ENCODE measurements at regions not wholly inside any gene's neighbourhood (a gene's known extent, or its start where the extent isn't known, plus 50 kb on each side); places are given as distances from the start of the nearest gene placed in this dataset.

GRCh38 chr2:43163584-43164270 is 62.7 kb downstream of the ZFP36L2 start (continued):
- TF ChIP-seq JUNB (IDR thresholded peaks at IDR 0.05; ENCODE audit: unreplicated experiment) = no peak
- no peak for TF ChIP-seq STAT1 (IDR thresholded peaks at IDR 0.05; ENCODE audit: unreplicated experiment)
- no peak for TF ChIP-seq REST (IDR thresholded peaks at IDR 0.05; ENCODE audit: unreplicated experiment)

- H3K36me3 Mint-ChIP-seq (ENCODE audit: low read depth) = no peaks in the 10 kb centered on the region
- no peak overlapping the region for H3K27ac Mint-ChIP-seq
- Histone ChIP-seq H3K27me3 (ENCODE audit: insufficient read depth) (no peaks in the 10 kb centered on the region), H3K4me2 (no peak overlapping the region), H3K4me1 (ENCODE audit: insufficient read depth) (no peaks in the 10 kb centered on the region), H3K9me2 (ENCODE audit: insufficient read depth) (no peaks in the 10 kb centered on the region), H3K36me3 (ENCODE audit: insufficient read depth) (no peaks in the 10 kb centered on the region), H3K4me3 (no peak overlapping the region), H3K27ac (ENCODE audit: low read depth) (no peak overlapping the region), H3K79me2 (replicated peaks; ENCODE audit: insufficient read depth) (no peaks in the 10 kb centered on the region), H3F3A (replicated peaks; ENCODE audit: low read depth) (no peaks in the 10 kb centered on the region), H2AFZ (no peak overlapping the region), H4K20me1 (replicated peaks; ENCODE audit: insufficient read depth) (no peaks in the 10 kb centered on the region)
- no peak overlapping the region for H3K4me3 Mint-ChIP-seq
- no peaks in the 10 kb centered on the region for H3K9me3 Mint-ChIP-seq
- DNase-seq (ENCODE audit: low spot score) = no peak
- H3K4me1 Mint-ChIP-seq = peaks cover 13% of the 10 kb centered on the region
- H3K27me3 Mint-ChIP-seq (ENCODE audit: insufficient read depth, low read depth, poor library complexity) = peaks cover 23% of the 10 kb centered on the region
- ATAC-seq = no peak
- no peak for TF ChIP-seq JUNB (IDR thresholded peaks at IDR 0.05; ENCODE audit: unreplicated experiment)
- TF ChIP-seq ZNF331 (CRISPR knock-in tag; IDR thresholded peaks at IDR 0.05; ENCODE audit: low read depth) = no peak
- TF ChIP-seq, protein P1, sequence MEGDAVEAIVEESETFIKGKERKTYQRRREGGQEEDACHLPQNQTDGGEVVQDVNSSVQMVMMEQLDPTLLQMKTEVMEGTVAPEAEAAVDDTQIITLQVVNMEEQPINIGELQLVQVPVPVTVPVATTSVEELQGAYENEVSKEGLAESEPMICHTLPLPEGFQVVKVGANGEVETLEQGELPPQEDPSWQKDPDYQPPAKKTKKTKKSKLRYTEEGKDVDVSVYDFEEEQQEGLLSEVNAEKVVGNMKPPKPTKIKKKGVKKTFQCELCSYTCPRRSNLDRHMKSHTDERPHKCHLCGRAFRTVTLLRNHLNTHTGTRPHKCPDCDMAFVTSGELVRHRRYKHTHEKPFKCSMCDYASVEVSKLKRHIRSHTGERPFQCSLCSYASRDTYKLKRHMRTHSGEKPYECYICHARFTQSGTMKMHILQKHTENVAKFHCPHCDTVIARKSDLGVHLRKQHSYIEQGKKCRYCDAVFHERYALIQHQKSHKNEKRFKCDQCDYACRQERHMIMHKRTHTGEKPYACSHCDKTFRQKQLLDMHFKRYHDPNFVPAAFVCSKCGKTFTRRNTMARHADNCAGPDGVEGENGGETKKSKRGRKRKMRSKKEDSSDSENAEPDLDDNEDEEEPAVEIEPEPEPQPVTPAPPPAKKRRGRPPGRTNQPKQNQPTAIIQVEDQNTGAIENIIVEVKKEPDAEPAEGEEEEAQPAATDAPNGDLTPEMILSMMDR (conservative IDR thresholded peaks at IDR 0.05; ENCODE audit: low read depth in 2 of 2) = no peak
- no peak for TF ChIP-seq EZH2 (IDR thresholded peaks at IDR 0.05; ENCODE audit: low read depth, unreplicated experiment)
- TF ChIP-seq ZNF462 (CRISPR knock-in tag; IDR thresholded peaks at IDR 0.05) = no peak
- TF ChIP-seq, protein P2, sequence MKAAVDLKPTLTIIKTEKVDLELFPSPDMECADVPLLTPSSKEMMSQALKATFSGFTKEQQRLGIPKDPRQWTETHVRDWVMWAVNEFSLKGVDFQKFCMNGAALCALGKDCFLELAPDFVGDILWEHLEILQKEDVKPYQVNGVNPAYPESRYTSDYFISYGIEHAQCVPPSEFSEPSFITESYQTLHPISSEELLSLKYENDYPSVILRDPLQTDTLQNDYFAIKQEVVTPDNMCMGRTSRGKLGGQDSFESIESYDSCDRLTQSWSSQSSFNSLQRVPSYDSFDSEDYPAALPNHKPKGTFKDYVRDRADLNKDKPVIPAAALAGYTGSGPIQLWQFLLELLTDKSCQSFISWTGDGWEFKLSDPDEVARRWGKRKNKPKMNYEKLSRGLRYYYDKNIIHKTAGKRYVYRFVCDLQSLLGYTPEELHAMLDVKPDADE (IDR thresholded peaks at IDR 0.05) = no peak
- no peak for TF ChIP-seq POLR2AphosphoS5 (IDR thresholded peaks at IDR 0.05; ENCODE audit: low read depth)
- TF ChIP-seq EZH2phosphoT487 (IDR thresholded peaks at IDR 0.05; ENCODE audit: unreplicated experiment) = no peak
Measured at GRCh38 chr2:43162511-43162776, 64.0 kb downstream of the ZFP36L2 start.

Measured in GM23338 (cell line).